Left hindlimb (tissue), 1 donor: ENCODE measurements at regions not wholly inside any gene's neighbourhood (a gene's known extent, or its start where the extent isn't known, plus 50 kb on each side); places are given as distances from the start of the nearest gene placed in this dataset.
"Not testable (repeated sequence)": the region's sequence is repeated elsewhere in the genome, so short reads cannot be mapped to it uniquely, and the experiment has no call there.

Experiments used
- DNase-seq: peaks from one replicate; pipeline ENCODE4 v3.0.0-alpha.2; 2018

DNA sequence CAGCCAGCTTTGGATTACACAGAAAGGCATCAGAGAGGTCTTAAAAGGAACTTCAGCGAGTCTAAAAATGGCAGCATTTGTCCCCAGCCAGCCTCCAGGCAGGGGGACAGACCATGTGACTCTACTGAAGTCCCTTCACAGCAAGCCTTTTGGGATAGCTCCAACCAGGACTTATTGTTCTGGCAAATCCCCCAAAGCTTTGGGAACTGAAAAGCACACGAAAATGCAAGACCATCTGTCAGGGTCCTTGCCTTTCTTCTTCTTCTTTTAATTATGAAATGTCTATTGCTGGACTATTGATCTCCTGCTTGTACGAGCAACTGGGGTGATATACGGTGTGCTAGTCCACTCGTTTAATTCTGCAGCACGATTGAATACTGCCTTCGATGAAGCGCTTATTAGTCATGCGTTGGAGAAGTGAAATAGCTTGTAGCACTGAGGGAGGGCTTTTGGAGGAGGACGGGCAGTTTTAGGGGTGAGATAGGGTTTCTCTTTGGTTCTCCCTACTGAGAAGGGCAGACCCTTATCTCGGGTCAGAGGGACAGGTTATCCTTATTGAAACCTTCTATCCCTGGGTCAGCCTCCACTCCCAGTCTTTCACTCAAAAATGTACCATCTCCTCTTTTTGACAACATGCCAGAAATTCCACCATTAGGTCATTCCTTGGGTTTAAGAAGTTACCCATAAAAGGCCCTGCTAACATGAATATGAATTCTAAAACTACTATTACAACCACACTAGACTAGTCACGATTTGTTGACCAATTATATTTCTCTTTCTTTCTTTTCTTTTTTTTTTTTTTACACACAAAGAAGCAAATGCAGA, 416.4 kb downstream of the MIAT start:
- DNase-seq, result no peak

DNA sequence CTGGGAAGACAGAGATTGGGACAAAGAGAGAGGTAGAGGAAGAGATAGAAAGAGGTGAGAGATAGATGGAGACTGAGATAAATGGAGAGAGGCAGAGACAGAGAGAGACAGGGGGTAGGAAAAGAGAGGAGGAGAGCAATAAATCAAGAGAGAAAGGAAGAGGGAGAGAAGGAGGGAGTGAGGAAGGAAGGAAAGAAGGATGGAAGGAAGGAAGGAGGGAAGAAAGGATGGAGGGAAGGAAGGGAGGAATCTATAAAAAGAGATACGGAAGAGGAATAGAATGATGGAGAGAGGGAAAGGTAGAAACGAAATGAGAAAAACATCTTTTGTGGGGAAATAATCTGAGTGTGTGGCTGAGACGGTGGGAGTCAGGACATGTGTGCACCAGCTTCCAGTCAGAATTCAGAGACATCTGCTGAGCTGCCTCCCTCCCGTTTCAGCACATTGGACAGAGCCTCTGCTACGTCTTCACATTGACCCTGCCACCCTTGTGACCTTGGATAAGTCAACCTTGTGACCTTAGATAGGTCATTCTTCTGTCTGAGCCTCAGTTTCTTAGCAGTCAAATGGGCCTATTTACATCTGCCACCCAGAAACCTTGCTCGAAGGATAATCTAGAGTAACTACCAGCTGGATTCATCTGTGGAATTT, 417.8 kb downstream of the MIAT start:
- DNase-seq, result no peak

DNA sequence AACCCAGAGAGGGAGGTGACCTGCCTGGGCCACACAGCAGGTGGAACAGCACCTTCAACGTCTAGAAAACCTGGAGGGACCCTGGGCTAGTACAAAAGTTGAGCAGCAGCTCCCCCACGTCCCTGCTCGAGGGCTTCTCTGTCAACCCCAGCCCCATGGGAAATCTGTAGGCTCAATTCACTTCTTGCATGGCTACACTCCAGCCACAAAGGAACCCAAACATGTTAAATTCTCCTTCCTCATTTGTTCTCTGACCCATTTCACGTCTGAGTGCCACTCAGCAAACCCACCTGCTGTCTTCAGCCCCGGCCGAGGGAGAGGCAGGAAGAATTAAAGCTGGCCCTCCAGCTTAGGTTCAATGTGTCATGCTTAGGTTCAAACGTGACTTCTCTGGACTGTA, 418.5 kb downstream of the MIAT start:
- no peak for DNase-seq

DNA sequence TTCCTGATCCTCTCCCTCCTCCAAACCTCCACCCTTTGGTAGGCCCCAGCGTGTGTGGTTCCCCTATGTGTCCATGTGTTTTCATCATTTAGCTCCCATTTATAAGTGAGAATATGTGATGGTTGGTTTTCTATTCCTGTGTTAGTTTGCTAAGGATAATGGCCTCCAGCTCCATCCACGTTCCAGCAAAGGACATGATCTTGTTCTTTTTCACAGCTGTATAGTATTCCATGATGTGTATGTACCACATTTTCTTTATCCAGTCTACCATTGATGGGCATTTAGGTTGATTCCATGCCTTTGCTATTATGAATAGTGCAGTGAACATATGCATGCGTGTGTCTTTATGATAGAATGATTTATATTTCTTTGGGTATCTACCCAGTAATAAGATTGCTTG, 420.7 kb downstream of the MIAT start:
- not testable (repeated sequence) for DNase-seq

DNA sequence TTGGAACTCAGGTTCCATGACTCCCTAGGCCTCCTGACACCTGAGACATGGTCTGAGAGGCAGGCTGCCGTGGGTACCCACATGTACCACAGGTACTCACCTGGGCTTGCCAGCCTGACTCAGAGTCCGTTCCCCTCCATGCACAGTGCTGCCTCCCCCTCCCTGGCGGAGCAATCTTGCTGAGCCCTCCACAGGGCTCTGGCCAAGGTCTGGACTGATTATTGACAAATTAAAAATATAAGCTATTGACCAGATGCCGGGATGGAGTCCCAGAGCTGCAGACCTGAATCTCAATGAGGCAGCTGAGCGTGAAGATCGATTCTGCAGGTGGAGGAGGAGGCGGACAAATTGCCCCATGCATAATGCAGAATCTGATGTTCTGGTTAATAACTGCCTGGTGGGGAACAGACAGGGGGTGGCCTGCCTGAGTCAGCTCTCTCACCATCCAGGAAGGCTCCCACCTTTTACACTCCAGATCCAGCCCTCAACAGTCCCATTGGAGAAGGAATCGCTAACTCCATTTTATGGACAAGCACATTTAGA, 422.7 kb downstream of the MIAT start:
- no peak for DNase-seq

DNA sequence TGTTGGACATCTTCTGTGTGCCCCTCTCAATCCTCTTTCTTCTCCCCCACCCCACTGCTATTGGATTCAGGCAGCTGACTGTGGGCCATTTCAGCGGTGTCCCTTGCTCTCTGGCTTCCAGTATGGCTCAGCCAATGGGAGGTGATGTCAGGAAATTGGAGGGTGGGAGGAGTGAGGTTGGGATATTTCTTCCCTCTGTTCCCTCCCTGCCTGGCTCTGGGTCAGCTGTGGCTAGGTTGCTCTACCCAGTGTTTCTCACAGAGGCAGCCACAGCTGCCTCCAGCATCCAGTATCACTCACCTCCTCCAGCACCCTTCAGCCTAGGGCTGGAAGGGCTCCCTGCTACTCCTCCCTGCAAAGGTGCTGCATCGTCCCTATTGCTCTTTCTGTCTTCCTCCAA, 423.5 kb downstream of the MIAT start:
- DNase-seq, result no peak

DNA sequence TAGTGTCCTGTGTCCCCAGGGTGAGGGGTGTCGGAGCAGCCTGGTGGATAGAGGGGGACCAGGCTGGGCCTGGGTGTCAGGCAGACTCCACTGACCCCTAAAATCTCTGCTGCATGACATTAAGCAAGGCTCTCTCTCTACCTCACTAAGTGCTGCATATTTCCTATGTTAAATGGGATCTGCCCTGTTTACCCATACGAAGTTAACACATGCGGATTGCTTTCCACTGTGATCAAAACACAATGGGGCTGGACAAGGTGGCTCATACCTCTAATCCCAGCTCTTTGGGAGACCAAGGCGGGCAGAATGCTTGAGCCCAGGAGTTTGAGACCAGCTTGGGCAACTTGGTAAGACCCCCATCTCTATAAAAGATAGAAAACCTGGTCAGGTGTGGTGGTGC, 426.2 kb downstream of the MIAT start:
- DNase-seq, result no peak

GRCh38 chr22:27084130-27084529, 426.7 kb downstream of the MIAT start:
- no peak for DNase-seq

DNA sequence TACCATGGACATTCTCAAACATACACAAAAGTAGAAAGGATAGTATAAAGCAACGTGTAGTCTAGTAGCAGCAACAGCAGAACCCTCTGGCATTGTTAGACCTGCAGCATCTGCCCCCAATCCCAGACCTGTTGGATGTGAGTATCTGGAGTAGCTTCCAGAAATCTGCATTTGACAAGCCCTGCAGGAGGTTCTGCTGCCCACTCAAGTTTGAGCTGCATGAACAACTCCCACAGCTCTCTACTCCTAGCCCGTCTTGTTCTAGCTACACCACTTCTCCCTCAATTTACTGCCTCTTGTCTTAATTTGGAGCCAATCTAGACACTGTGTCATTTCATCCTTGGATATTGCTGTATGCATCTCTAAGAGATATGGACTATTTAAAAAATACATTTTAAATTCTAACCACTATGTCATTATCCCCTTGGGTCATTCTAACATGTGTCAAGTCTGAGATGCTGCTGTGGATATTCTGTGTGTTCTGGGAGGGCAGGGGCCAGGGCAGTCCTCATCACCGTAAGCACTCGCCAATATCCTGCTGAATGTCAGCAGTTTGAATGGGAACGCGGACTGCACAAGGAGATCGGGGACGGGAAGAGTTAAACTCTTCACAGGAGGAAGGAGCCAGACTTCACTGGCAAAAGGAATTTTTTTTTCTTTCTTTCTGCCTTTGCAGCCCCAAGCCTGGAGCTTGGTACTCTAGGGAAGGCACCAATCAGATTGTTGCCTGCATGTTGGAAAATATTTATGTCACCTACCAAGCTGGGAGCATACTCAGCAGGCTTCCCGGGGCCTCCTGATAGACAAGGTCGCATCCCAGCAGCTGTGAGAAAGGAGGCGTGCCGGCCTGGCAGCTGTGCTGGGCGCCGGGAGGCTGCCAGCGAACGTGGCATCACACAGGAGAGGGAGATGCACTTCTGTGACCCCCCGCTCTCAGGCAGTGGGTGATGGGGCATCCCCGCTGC, 429.0 kb downstream of the MIAT start:
- DNase-seq, result peak; percentile 59

GRCh38 chr22:27087051-27087450, 429.7 kb downstream of the MIAT start:
- DNase-seq, result no peak

DNA sequence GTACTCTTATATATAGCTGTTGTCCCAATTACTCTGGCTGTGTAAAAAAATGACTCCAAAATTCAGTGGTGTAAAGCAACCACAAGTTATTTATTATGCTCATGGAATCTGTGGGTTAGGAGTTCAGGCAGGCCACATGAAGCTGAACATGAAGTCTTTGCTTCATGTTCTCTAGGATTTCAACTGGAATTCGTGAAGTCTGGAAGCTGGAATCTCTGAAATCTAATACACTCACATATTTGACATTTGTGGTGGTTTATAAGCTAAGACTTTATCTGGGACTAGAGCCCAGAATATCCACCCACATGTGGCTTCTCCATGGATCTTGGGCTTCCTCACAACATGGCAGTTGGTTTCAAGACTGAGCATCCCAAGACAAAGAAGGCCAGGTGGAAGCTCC, 430.6 kb downstream of the MIAT start:
- no peak for DNase-seq

- no peak for DNase-seq
These were observed 431.9 kb downstream of the MIAT start for GRCh38 chr22:27089264-27089663.

DNA sequence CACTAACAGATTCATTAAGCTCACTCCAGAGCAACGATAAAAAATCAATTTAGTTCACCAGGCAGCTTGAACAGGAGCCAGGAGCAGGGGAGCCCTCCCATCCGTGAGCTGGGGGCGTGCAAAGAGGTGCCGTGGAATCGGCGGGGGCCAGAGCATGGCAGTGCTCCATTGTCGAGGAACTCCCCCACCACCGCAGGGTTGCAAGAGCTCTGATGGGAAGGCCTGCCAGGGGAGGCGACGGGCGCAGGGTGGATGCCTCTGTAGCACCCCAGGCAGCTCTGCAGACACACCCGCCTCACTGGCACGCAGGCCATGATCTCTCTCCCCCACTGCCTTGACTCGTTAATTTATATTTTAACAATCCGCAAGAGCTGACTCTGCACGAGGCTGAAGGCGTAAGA, 433.2 kb downstream of the MIAT start:
- DNase-seq, result no peak

GRCh38 chr22:27093422-27093821, 436.0 kb downstream of the MIAT start:
- DNase-seq, result no peak

- DNase-seq, result peak; percentile 91
These were observed 437.4 kb downstream of the MIAT start for GRCh38 chr22:27094633-27095308.

GRCh38 chr22:27097506-27097905, 440.1 kb downstream of the MIAT start:
- no peak for DNase-seq

GRCh38 chr22:27097933-27098332, 440.5 kb downstream of the MIAT start:
- DNase-seq, result no peak

- no peak for DNase-seq
These were observed 442.7 kb downstream of the MIAT start for GRCh38 chr22:27099946-27100722.

DNA sequence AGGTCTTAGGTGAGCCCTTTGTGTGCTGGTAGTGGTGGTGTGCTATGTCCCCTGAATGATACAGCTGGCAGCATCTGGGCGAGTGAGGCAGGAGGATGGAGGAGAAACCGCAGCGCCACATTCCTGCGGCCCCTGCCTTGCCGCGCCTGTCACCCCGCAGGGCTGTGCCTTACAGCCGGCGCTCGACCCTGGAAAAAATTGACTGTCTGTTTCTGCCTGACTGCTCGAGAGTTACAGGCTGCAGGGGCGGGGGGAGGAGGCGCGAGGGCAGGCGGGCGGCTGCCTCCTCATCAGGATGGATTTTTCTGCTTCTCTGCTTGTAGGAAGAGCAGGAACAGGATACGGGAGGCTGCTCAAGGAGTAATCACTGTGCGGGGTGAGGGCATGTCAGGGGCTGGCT, 443.4 kb downstream of the MIAT start:
- peak; percentile 75 for DNase-seq

DNA sequence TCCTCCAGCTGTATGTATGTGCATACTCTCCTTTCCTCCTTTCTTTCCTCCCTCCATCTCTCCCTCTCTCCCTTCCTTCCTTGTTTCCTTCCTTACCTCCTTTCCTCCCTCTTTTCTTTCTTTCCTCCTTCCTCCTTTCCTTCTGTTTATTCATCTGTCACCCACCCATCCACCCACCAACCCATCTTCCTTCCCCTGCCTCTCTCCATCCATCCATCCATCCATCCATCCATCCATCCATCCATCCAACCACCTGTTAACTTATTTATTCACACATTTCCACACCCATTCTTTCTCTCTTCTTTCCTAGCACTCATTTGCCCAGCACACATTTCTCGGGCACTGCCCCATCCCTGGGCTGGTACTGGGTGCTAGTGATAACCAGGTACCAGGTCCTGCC, 443.9 kb downstream of the MIAT start:
- no peak for DNase-seq

GRCh38 chr22:27104449-27104848, 447.1 kb downstream of the MIAT start:
- DNase-seq, result no peak
